ENCODE measurements at regions not wholly inside any gene's neighbourhood (a gene's known extent, or its start where the extent isn't known, plus 50 kb on each side); places are given as distances from the start of the nearest gene placed in this dataset.
A peak's percentile ranks its signal among the peaks of the same experiment; 100 is the strongest.

DNA sequence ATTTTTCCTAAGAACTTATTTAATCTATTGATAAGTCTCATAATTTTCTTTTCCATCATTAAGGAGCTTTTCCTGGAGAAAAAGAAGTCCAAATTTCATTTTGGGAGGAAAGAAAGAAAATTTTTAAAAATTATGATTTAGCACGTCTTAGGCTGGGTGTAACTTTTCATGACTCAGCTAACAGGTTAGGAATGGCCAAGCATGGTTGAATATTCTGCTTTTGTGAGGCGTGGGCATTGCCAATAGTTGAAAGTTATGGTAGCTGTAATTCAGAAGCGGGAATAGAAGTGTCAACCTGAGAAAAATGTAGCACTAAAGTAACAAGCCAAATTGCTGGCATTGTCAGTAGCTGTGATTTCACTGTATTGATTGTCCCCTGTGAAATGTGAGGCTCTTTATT lies 77.2 kb upstream of the ARID1B start:
- DNase-seq = no peak
- H3K27ac ChIP-seq = no peak overlapping the region
- H3K9me3 ChIP-seq = no peaks in the 10 kb centered on the region
- no peaks in the 10 kb centered on the region for H3K36me3 ChIP-seq
- WGBS, 2 donors (ENCODE audit: low coverage in 1 of 2) = 88 to 96% methylated on average over 3 of the region's 3 CpGs
- H3K4me3 ChIP-seq = no peak overlapping the region
- TF ChIP-seq POLR2A (IDR thresholded peaks at IDR 0.05) = no peak
- no peak for TF ChIP-seq POLR2AphosphoS5 (IDR thresholded peaks at IDR 0.05)
- TF ChIP-seq CTCF (IDR thresholded peaks at IDR 0.05) = no peak
- no peak for TF ChIP-seq EP300 (IDR thresholded peaks at IDR 0.05; ENCODE audit: low read depth)
- intact Hi-C loops (cut with DNase I; ENCODE audit: low total_unique reads) = loop anchor here (10.0 kb wide), 1 partner anchor 135 kb away; no protein-coding TSS in a partner anchor
- H3K27me3 ChIP-seq = no peaks in the 10 kb centered on the region
- H3K4me1 ChIP-seq = peaks cover 0 to 6% (median 2%) of the 10 kb centered on the region in 4 donors
- in situ Hi-C loops (cut with MboI; ENCODE audit: low pct_ligation_motif_present in 1 of 4, low pct_unique_long_range_greater_than_20kb in 1 of 4, low sequenced_read_pairs in 3 of 4) = loop anchor here in 1 of 4 donors (25.0 kb wide), 1 partner anchor 312 kb away; no protein-coding TSS in a partner anchor

DNA sequence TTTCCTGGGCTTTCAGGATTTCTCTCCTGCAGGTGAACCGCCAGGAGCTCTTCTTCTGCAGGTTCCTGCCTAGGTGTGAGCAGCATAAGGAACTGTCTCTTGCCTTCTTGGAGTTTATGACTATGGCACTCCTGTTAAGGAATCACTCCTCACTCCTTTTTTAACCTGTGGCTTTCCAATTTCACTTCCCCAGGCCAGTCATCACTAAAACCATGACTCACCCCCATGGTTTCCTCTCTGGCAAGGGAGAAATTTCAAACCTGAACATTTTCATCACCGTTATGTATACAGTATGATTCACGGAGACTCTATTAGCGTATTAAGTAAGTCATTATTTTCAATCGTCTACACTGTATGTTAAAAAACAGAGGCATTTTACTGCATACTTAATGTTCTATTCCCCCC lies 78.2 kb upstream of the ARID1B start:
- no peaks in the 10 kb centered on the region for H3K27me3 ChIP-seq
- TF ChIP-seq POLR2A (IDR thresholded peaks at IDR 0.05) (no peak), EP300 (IDR thresholded peaks at IDR 0.05; ENCODE audit: low read depth) (no peak), POLR2AphosphoS5 (IDR thresholded peaks at IDR 0.05) (no peak), CTCF (IDR thresholded peaks at IDR 0.05) (no peak)
- WGBS, 2 donors (ENCODE audit: low coverage in 1 of 2) = 70 to 71% methylated on average over 4 to 5 of the region's 5 CpGs
- H3K9me3 ChIP-seq = no peaks in the 10 kb centered on the region
- H3K36me3 ChIP-seq = no peaks in the 10 kb centered on the region
- in situ Hi-C loops (cut with MboI; ENCODE audit: low pct_ligation_motif_present in 1 of 4, low pct_unique_long_range_greater_than_20kb in 1 of 4, low sequenced_read_pairs in 3 of 4) = loop anchor here in 1 of 4 donors (25.0 kb wide), 1 partner anchor 313 kb away; no protein-coding TSS in a partner anchor
- no peak for DNase-seq
- peaks cover 0 to 6% (median 2%) of the 10 kb centered on the region in 4 donors for H3K4me1 ChIP-seq
- intact Hi-C loops (cut with DNase I; ENCODE audit: low total_unique reads) = loop anchor here (10.0 kb wide), 1 partner anchor 134 kb away; no protein-coding TSS in a partner anchor
- no peak overlapping the region for H3K4me3 ChIP-seq
- no peak overlapping the region for H3K27ac ChIP-seq

DNA sequence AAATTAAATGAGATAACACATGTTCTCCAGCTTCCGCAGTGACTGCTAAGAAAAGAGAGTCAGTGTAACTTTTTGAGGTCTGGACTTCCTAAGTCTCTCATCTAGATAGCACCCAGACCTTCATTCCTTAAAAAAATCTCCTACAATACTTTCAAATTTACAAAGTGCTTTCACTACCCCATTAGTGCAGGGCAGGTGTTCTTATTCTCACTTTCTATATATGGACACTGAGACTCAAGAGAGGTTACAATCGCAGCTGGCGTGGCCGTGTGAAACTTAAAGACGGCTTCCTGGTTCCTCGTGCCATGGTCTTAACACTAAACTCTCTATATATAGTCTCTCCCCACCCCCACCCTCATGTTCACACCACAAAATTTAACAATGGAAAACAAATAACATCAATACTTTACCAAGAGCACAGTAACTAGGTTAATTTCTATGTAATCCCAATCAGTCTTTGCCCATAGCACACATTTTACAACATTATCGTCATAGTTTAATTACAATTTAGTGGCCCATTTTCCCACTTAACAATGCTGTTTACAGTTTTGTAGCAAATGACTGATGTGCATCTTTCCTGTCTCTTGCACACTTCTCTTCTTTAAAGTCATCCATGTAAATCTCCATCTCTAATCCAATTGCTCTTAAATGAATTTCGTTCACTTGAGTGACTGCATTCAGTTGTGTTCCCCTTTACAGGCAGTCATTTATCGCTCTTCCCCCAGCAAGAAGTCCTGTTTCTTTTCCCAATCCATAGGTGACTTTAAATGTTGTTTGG lies 78.8 kb upstream of the ARID1B start:
- DNase-seq = peak; percentile 56
- intact Hi-C loops (cut with DNase I; ENCODE audit: low total_unique reads) = loop anchor here (10.0 kb wide), 1 partner anchor 134 kb away; no protein-coding TSS in a partner anchor
- H3K27me3 ChIP-seq = no peaks in the 10 kb centered on the region
- no peak overlapping the region for H3K4me3 ChIP-seq
- no peaks in the 10 kb centered on the region for H3K9me3 ChIP-seq
- peaks cover 0 to 6% (median 2%) of the 10 kb centered on the region in 4 donors for H3K4me1 ChIP-seq
- WGBS, 2 donors (ENCODE audit: low coverage in 1 of 2) = 62 to 70% methylated on average over 5 to 9 of the region's 9 CpGs
- TF ChIP-seq EP300 (IDR thresholded peaks at IDR 0.05; ENCODE audit: low read depth) (no peak), CTCF (IDR thresholded peaks at IDR 0.05) (no peak), POLR2AphosphoS5 (IDR thresholded peaks at IDR 0.05) (no peak), POLR2A (IDR thresholded peaks at IDR 0.05) (no peak)
- H3K27ac ChIP-seq = no peak overlapping the region
- H3K36me3 ChIP-seq = no peaks in the 10 kb centered on the region
- in situ Hi-C loops (cut with MboI; ENCODE audit: low pct_ligation_motif_present in 1 of 4, low pct_unique_long_range_greater_than_20kb in 1 of 4, low sequenced_read_pairs in 3 of 4) = loop anchor here in 1 of 4 donors (25.0 kb wide), 1 partner anchor 314 kb away; no protein-coding TSS in a partner anchor

DNA sequence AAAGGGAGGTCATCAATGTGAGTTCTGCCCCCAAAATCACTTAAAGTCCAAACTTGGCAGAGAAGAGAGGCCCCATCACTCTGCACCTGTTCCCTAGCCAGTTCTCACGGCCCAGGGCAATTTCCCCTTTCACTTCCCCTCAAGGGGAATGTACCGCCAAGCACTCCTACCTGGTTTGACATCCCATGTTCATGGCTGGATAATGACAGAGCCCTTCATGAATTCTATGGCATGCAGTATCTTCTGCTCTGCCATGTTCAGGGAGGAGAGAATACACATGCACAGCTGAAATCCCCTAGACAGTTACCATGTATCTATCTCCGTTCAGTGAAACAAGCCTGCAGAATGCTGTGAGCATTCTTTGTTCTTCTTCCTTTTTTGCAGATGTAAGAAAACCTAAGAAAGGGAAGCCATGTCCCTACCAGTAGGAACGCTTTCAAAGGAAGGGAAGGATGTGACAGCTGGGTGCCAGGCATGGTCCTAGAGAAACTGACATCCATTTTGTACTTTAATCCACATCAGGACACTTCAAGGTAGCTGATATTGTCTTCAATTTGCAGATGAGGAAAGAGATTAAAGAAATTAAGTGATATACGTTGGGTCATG lies 79.8 kb upstream of the ARID1B start:
- H3K27ac ChIP-seq = no peak overlapping the region
- no peaks in the 10 kb centered on the region for H3K27me3 ChIP-seq
- H3K36me3 ChIP-seq = no peaks in the 10 kb centered on the region
- 69 to 75% methylated on average over 3 to 5 of the region's 5 CpGs for WGBS, 2 donors (ENCODE audit: low coverage in 1 of 2)
- intact Hi-C loops (cut with DNase I; ENCODE audit: low total_unique reads) (loop anchor here (10.0 kb wide), 1 partner anchor 133 kb away; no protein-coding TSS in a partner anchor), in situ Hi-C loops (cut with MboI; ENCODE audit: low pct_ligation_motif_present in 1 of 4, low pct_unique_long_range_greater_than_20kb in 1 of 4, low sequenced_read_pairs in 3 of 4) (loop anchor here in 1 of 4 donors (25.0 kb wide), 1 partner anchor 315 kb away; no protein-coding TSS in a partner anchor)
- no peaks in the 10 kb centered on the region for H3K9me3 ChIP-seq
- H3K4me3 ChIP-seq = no peak overlapping the region
- peaks cover 0 to 6% (median 2%) of the 10 kb centered on the region in 4 donors for H3K4me1 ChIP-seq
- no peak for DNase-seq
- no peak for TF ChIP-seq CTCF (IDR thresholded peaks at IDR 0.05)
- no peak for TF ChIP-seq EP300 (IDR thresholded peaks at IDR 0.05; ENCODE audit: low read depth)
